Bone marrow (tissue), 2 donors: ENCODE measurements at regions not wholly inside any gene's neighbourhood (a gene's known extent, or its start where the extent isn't known, plus 50 kb on each side); places are given as distances from the start of the nearest gene placed in this dataset.
"Not testable (repeated sequence)": the region's sequence is repeated elsewhere in the genome, so short reads cannot be mapped to it uniquely, and the experiment has no call there.

Experiments
- DNase-seq, 2 donors: peaks; one replicate each; lab custom pipeline; 2025; lab: John Stamatoyannopoulos, UW

GRCh38 chr1:213782941-213783672 lies 204.7 kb upstream of the PROX1 start:
- DNase-seq, result no peak

DNA sequence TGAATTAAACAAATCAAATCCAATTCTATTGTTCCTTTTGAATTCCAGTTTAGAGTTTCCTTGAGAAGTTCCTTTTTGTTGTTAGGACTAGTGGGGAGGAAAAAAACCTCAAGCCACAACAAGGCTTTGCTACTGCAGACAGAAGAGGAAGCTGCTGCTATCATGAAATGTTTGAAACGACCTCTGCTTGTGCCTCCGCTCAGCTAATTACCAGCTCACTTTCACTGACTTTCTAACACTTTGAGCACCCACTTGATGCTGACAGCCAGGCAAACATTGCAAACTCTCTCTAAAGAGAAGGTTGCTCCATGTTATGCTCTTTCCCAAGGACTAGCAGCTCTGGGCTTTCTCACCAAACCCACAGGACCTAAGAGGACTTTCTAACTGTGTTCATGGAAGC lies 203.9 kb upstream of the PROX1 start:
- DNase-seq, result no peak

DNA sequence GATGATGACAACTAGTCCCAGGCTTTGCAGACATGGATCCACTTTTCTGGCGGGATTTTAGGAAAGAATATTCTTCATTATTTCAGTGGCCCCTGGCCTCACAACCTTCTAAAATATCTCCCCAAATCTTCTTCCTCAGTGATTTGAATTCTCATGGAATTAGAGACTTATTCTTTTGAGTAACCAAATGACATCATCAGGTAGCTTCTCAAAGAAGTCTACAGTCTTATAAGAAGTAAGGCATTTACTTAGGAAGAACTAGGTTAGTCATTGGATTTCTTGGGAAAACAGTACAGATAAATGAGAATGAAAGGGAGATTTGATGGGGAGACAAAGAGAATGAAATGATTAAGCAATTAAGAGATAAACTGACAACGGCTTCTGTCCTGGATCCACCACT lies 201.1 kb upstream of the PROX1 start:
- no peak for DNase-seq

- no peak for DNase-seq
These were observed 197.2 kb upstream of the PROX1 start for GRCh38 chr1:213790565-213790964.

DNA sequence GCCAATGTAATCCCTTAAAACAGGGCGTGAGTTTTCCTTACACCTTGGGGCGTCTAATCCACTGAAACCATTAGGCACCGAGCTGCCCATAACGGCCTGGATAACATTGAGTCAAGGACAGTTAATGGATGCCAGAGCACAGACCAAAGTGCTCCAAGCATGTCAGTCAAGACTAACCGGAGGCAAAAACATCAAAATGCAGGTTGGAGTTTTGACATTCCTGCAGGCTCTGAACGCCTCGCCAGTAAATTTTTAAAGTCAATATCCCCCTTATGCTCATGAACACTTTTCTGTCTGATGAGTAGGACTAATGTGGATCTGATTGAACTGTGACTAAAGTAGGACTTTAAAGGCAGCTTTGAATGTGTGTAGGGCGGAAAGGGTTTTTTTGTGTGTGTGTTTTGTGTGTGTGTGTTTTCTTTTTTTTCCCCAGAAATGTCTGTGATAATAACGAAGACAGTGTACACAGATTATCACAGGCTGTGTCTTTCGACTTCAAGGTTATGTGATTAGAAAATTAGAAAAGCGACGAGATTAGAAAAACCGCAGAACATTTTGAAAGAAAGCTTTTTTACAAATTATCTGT lies 194.2 kb upstream of the PROX1 start:
- no peak for DNase-seq

DNA sequence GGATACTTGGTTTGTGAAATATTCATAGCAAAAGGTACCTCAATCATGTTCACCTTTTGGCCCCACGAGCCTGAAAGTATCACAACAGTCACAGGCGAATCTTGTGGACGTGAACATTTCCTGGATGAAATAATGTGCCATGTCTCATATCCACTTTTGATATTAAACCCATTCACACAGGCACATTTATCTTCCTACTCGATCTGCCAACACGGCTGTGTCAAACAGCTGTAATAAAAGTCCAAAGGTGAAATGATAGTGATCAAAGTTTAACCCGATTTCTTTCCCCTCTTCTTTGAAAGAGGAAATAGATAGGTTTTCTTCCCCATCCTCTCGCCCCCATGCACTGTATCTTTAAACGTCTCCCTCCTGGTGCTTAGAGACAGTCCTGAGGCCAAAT lies 191.2 kb upstream of the PROX1 start:
- no peak for DNase-seq

- DNase-seq, result not testable (repeated sequence)
These were observed 179.5 kb upstream of the PROX1 start for GRCh38 chr1:213808288-213808687.

DNA sequence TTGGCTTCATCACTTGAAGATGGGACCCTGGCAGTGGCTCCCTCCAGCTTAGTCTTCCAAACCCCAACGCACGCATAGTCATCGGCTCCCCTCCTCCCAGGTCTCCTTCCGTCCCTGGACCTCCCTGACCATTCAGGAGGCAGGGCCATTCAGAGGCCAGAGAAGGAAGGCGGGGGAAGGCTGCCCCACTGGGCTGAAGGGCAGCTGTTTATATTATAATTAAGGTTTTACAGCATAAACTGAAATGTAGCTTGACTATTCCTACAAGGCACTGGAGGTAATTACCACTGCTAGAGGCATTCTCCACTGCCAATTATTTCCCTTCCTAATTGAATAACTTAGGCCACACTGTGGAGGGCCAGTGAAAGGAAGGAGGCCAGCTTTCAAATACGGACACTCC lies 170.6 kb upstream of the PROX1 start:
- DNase-seq, result no peak

GRCh38 chr1:213820362-213821149 lies 167.2 kb upstream of the PROX1 start:
- no peak for DNase-seq

DNA sequence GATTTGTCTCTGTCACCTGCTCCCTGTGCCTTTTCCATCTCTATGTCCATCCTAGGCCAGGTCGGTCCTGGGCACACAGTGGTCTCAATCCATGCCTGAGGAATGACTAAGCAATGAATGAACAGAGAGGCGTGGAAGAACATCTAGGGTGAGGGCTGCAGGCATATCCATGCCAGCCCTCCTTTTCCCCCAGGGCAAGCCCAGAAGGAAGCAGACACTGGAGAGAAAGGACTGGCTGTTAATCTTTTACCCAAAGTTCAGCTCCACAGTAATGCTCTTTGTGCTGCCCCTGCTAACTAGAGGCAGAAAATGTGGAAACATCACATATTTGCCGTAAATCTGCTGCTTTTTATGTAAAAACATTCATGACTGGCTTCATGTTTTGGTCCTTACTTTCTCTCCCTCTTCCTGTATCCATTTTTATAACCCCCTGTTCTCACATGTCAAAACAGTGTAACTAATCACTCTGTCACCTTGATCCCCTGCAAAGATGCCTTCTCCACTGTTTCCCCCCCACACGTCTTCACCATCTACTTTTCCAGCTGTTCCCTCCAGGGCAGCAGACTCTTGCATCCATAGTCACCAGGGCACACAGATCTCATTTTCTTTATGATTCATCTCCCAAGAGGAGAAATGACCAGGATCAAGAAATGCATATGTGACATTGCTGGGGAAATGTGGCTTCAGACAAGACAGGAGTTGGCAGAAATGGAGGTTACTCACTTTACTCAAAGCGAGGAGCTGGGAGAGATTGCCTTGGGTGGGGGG lies 166.4 kb upstream of the PROX1 start:
- no peak for DNase-seq

DNA sequence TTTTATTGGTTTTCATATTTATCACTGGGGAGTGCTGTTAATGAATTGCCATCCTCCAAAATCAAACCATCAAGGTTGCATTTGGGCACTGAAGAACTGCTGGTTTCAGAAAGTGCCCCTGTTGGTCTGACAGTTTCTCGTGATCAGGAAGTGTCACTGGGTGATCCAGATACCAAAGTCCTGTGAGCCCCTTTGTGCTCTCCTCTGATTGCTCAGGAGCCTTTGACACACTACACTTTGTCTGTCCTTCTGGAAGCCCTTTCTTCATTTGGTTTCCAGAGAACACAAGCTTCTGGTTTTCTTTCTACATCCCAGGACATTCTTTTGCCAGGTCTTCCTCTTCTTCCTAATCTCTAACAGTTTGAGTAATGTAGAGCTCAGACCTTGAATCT lies 165.8 kb upstream of the PROX1 start:
- no peak for DNase-seq

- no peak for DNase-seq
These were observed 160.9 kb upstream of the PROX1 start for GRCh38 chr1:213826891-213827290.

GRCh38 chr1:213828867-213829266 lies 158.9 kb upstream of the PROX1 start:
- DNase-seq, result no peak

GRCh38 chr1:213829780-213830179 lies 158.0 kb upstream of the PROX1 start:
- DNase-seq, result no peak

GRCh38 chr1:213830371-213830770 lies 157.4 kb upstream of the PROX1 start:
- DNase-seq, result no peak

- no peak for DNase-seq
These were observed 147.2 kb upstream of the PROX1 start for GRCh38 chr1:213840575-213840974.

- no peak for DNase-seq
These were observed 143.1 kb upstream of the PROX1 start for GRCh38 chr1:213844632-213845031.

- DNase-seq, result no peak
These were observed 135.7 kb upstream of the PROX1 start for GRCh38 chr1:213852107-213852506.

GRCh38 chr1:213858581-213858980 lies 129.2 kb upstream of the PROX1 start:
- DNase-seq, result no peak

GRCh38 chr1:213861841-213862240 lies 125.9 kb upstream of the PROX1 start:
- DNase-seq, result no peak

GRCh38 chr1:213864091-213864490 lies 123.7 kb upstream of the PROX1 start:
- no peak for DNase-seq

DNA sequence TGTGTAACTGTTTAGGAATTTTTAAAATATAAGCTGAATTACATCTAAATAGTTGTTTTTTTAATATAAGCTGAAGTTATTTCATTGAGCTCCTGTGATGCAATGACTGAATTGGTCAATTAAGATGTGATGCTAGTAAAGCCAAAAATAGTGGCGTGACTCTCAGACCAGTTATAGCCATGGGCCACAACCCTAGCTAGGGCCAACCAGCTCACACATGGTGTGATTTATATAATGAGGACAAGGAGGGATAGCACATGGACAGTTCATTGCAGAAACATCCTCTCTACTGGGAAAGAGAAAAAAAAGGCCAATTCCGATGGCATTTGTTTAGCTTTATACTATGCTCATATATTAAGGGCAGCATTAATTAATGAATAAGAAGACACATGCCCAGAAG lies 119.3 kb upstream of the PROX1 start:
- no peak for DNase-seq
